Activated CD8-positive, alpha-beta memory T cell treated with anti-CD3 and anti-CD28 coated beads for 48 hours (primary cell): ENCODE measurements at regions not wholly inside any gene's neighbourhood (a gene's known extent, or its start where the extent isn't known, plus 50 kb on each side); places are given as distances from the start of the nearest gene placed in this dataset.

ENCODE experiments used
- DNase-seq, 3 experiments: peaks; one replicate each; pipeline ENCODE4 v3.0.0-alpha.2; 2020; ENCODE audit warnings: low read depth in 2 of 3, low spot score in 2 of 3

DNA sequence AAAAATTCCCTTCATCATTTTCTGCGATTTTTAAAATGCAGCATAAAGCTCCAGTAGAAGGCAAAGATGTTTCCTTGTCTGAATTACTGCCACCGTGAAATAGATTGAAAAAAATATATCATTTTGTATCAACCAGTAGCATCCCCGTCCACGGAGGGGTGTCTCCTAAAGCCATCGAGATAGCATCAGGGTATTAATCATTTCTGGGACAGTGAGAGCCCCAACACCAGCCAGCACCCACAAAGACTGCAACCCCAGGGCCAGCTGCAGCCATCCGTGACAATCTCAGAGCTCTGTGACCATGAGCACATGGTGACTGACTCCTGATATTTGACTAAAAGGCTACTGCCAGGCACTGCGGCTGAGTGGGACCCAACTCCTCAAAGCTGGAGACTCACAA is 64.1 kb upstream of the SIX3 start:
- no peak for DNase-seq

DNA sequence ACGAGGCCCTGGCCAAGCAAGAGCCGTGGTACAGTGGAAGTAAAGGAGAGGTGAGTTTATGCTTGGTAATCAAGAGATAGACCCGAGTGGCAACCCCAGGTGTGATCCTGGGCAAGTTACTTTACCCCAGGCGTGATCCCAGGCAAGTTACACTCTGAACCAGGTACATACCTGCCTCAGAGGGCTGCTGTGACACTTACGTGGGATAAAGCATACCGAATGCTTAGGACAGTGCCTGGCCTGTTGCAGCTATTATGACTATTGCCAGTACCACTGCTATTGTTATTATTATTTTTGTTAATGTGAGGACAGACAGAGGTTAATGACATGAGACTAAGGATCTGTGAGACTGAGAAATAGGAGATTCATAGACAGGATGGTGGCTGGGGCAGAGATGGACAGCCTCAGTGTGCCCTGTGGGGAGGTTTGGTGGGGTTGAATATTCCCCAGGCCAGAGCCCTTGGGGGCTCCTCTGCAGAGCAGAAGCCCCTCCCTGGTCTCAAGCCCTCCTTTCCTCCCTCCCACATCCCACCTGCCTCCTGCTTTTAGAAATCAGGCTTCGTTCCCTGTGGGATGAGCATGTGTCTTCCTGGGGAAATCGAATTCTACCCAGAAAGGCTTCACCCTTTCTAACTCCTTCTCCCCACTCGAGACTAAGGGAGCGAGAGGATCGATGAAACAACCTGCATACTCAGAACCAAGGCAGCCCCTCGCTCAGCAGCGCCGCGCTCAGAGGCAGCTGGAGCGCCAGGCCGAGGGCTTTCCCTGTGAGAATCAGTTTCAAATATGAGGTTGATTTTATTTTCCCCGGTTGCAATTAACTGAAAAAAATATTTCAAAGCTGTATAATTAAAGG is 62.0 kb upstream of the SIX3 start:
- DNase-seq, result no peak

DNA sequence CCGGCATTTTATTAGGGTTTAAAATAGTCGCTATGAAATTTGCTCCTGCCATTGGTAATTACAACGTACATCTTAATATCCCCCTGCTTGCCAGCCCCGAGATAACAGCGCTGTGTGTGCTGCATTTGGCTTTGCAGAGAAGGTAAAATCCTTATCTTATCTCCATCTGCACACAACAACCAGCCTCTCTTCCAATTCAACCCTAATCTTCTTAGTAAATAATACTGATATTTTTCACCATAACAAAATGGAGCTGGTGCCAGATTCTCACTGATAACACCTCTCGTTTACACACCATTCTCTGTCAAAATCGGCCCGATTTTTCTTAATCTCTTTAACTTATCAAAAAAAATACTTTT is 61.4 kb upstream of the SIX3 start:
- no peak for DNase-seq

DNA sequence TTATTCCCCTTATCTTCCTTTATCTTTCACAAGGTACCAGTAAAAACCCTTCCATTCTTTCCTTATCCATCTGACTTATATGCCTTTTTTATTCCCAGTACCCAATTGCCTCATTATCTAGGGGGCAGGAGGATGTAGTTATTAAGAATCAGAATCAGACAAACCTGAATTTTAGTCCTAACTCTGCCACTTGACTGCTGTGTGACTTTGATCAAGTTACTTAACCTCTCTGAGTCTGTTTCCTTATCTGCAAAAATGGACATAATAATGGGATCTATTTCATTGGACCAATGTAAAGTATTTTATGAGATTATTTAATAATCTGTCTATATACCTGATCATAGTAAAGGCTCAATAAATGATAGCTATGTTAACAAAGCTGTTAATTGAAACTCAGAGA is 59.6 kb upstream of the SIX3 start:
- DNase-seq, result no peak

DNA sequence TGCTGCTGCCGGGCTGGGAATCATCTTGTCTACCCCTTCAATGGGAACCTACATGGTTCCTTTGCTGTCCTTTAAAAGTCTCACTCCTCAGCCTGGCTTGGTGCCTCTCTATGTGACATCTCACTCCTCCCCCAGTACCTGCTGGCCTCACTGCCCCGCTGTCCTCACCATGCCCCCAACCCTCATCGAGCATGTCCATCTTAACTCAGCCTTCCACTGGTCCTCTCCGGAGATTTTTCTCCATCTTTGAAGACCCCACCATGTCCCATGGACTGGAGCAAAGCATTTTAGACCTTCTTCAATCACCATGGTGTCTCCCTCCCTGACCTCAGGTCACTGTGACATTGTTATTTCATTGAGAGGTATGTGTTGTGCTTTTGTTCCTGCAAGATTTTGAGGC is 58.1 kb upstream of the SIX3 start:
- no peak for DNase-seq

DNA sequence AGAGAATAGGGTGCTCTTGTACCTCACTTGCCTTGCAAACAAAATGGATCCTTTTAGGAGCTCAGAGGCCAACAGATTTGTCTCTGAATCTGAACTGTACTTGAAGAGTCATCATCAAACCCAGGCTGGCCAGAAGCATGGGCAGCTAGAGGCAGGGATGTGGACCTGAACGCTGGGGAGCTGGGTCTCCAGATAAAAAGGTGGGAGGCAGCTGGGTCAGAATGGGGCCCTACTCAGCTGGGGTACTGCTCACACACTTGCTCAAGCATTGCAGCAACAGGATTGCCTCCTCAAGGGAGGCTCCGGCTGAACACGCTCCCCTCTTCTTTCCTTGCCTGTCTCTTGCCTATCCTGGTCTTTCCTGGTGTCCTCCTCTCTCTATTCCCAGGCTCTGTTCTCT is 57.3 kb upstream of the SIX3 start:
- no peak for DNase-seq

DNA sequence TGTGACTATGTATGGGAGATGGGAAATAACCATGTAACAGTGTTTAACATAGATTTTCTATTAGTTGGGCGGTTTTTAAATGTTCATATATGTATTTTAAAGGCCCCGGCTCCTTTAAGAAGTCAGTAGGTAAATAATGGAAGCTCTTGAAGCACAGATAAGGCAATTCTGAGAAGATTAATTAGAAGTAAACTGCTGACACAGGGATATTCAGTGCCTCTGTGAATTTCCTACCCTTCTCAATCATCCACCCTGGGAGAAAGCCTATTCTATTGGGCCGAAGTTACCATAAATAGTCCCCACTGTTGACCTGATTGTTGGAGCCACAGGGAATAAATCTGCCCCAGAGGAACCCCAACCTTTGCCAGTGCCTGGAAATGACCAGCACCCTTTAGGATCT is 56.8 kb upstream of the SIX3 start:
- no peak for DNase-seq

DNA sequence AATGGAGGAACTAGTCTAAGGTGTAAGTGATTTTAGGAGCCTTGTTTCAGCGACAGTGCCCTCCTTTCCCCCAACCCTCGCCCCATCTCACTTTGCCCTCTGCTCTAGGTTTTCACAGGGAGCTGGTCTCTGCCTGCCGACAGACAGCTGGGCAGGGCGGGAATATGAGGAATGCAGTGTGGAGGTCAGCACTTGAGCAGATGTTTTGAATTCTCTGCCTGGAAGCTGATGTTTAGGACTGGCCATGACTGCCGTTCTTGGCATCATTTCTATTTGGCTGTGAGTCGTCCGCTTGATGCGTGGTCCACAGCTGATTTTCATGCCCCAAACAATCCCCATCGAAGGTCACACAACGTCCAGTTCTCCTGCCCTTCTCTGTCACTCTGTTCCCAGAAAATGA is 55.1 kb upstream of the SIX3 start:
- DNase-seq, result no peak

DNA sequence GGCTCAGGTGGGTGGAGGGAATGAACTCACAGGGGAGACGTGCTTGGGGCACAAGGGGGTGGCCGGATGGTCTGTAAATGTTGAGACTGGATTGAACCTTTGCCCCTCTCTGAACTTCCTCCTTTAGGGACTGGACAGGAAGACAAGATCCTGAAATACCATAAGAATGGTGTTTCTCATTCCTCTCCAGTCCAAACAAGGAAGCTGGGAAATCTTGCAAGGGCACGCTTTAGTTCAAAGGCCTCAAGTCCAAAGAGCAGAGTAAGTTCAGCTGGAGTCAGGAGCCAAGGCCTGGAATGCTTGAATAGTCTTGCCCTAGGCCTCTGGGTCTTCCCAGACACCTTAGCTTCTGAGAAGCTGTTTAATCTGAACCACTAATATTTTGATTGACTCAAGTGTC is 52.4 kb upstream of the SIX3 start:
- no peak for DNase-seq
